Lung microvascular endothelial cell (primary cell): ENCODE measurements at regions not wholly inside any gene's neighbourhood (a gene's known extent, or its start where the extent isn't known, plus 50 kb on each side); places are given as distances from the start of the nearest gene placed in this dataset.

Experiments used
- DNase-seq, 2 donors: peaks; one replicate each; pipeline versions ENCODE4 v3.0.0 to v3.0.0-alpha.2; 2010; ENCODE audit warnings: low read depth in 2 of 2

DNA sequence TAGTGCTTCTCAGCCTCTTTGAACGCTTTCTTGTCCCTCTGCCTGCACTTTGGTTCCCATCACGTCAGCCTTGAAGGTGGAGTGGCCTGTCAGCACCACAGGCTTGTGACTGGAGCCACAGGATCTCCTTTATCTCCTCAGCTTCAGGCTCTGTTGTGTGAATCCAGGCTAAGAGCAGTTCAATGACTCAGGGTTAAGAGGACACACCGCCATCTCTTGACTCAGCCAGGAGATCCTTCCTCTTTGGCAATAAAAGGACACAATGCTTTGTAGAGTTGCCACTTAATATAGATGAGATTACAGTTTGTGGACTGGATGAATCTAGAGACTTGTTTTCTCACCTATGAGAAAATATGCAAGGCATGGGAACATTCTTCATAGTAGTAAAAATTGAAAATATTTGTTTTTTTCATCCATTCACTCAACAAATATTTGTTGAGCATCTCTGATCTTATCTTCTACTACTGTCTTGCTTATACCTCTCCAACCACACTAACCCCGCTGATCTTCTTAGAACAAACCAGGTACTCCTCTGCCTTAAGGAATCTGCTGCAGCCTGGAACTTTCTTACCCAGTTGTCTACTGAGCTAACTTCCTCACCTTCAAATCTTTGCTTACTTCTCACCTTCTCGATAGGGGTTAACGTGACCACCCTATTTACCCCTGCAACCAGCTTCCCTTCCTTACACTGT, 62.3 kb downstream of the UCHL1 start:
- peak; percentile 37 to 60 for DNase-seq

- DNase-seq, result peak in 1 of 2 donors; percentile 56
Observed at GRCh38 chr4:41319553-41319952, 62.8 kb downstream of the UCHL1 start.

GRCh38 chr4:41320278-41320677, 63.5 kb downstream of the UCHL1 start:
- DNase-seq, result no peak

DNA sequence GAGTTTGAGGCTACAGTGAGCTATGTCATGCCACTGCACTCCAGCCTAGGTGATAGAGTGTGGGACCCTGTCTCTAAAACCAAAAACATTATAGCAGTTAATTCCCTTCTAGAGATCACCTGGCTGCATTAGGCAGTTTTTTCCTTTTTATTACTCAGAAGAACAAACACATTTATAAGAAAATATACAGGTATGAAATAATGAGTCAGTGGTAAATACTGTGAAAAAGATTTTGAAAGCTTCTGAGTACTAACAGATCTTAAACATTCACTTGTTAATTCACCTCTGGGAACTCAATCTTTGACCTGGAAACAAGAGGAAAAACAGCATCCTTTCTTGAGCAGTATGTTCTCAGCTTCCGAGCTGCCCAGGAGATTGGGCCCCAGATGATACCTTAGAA, 64.1 kb downstream of the UCHL1 start:
- DNase-seq, result no peak

GRCh38 chr4:41321216-41321945, 64.7 kb downstream of the UCHL1 start:
- no peak for DNase-seq

- no peak for DNase-seq
Observed at GRCh38 chr4:41322617-41323016, 65.9 kb downstream of the UCHL1 start.

- DNase-seq, result no peak
Observed at GRCh38 chr4:41323179-41323578, 66.5 kb downstream of the UCHL1 start.

DNA sequence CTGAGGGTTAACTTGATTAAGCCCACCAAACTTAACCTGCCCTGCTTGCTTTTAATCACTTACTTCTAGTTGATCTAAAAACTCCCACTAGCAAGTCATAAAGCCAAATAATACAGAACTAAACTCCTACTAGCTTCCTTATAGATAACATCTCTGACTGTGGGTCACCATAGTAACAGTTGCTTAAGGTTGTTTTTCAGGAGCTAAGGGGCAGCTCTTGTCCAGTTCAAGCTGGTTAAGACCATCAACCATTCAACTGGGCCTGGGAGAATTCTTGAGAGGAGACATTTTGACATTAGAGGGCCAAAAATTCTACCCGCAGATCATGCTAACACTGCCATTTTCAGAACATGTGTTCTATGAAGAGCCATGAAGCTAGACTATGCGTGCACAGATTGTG, 67.0 kb downstream of the UCHL1 start:
- peak in 1 of 2 donors; percentile 48 for DNase-seq

DNA sequence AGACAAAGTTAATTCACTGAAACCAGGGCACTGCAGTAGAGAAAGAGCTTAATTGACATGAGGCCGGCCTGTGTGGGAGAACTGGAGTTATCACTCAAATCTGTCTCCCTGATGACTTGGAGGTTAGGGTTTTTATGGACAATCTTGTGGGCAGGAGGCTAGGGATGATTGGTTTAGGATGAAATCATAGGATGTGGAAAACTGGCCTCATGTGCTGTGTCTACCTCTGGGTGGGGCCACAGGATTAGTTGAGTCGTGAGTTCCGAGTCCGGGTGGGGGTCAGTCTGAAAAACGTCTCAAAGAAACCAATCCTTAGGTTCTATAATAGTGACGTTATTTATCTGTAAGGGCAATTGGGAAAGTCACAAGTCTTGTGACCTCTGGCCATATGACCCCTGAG, 68.1 kb downstream of the UCHL1 start:
- no peak for DNase-seq

DNA sequence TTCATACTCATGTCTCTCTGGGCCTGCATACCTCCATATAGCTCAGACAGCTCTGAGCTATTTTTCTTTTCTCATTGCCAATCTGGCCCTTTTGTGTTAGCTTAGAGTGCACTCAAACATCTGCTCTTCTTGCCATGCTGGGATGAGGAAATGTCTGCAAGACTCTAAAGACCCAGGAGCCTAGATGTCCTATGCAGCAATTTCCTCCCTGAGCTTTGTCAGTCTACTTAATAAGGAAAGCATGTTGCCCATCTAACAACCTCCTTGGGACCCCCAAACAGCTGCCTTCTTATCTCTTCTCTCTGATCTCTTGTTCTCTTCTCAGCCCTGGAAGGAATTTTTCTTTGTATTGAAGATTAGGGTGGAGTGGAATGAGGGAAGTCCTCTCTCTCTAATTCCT, 69.2 kb downstream of the UCHL1 start:
- no peak for DNase-seq

DNA sequence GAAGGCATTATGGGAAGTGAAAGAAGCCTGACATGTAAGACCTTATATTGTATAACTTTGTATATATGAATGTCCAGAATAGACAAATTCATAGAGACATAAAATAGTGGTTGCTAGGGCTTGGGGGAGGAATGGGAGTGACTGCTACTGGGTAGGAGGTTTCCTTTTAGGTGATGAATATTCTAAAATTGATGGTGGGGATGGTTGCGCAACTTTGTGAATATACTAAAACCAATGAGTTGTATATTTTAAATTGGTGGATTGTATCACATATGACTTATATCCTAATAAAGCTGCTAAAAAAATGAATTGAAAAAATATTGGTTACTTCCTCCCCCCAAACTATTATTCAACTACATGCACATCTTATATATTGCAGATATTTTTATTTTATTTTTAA, 70.0 kb downstream of the UCHL1 start:
- no peak for DNase-seq

- DNase-seq, result no peak
Observed at GRCh38 chr4:41327770-41328169, 71.0 kb downstream of the UCHL1 start.

GRCh38 chr4:41329361-41329760, 72.6 kb downstream of the UCHL1 start:
- DNase-seq, result peak; percentile 51 to 89

- DNase-seq, result no peak
Observed at GRCh38 chr4:41331224-41331623, 74.5 kb downstream of the UCHL1 start.

DNA sequence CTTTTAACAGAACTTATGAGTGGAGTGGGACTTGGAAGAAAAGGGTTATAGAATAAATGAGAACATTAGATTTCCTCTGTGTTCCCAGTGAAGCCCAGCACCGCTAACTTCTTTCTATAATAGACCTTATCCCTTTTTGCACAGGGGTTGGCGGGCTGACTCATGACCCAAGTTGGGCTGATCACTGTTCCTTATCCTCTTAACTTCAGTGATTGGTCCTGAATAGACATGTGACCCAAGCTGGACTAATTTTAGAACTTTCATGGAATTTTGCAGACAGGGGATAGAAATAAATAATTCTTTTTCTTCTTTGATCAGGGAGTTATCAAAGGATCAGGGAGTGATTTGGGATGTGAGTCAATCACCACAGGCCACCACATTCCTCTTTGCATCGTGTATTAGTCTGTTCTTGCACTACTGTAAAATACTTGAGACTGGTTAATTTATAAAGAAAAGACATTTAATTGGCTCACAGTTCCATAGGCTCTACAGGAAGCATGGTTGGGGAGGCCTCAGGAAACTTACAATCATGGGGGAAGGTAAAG, 75.9 kb downstream of the UCHL1 start:
- no peak for DNase-seq

GRCh38 chr4:41334182-41334581, 77.5 kb downstream of the UCHL1 start:
- no peak for DNase-seq

DNA sequence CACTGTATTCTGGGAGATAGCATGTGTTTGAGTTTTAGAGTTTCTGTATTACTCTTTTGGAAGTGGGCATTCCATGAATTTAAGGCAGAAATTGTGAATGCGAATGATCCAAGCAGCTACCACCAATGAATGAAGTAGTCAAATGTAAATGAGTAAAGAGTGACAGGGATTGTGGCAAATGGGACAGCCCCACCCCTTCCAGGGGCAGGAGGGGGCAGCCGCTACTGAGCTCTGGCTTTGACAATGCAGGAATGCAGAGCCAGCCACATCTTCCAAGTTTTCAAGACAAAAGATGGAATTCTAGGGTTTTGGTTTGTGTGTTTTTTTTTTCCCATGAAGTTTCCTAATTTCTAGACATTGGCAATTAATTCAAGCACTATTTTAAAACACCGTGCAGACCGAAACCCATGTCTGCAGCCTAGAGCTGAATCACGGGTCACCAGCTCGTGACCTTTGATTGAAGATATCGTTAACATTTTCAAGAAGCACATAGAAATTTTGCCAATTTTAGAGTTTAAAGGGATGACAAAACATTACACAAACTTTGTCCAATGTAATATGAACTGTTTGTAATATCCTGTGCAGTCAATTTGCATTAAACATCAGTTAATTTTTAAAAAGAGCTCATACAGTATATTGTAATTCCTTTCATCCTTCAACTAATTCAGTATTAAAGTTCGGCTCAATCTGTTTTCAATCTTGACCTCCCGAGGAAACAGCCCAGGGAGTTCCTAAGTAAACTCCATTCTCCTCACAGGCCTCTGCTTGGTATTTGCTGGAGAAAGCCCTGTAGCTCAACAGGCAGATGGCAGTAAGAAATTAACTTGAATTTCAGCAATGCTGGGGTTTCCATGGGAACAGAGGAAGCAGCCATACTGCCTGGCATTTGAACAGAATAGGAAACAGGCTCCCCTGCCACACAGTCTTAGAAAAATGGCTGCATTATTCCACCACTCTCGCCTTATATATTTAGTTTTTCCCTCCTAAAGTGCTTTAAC, 83.4 kb downstream of the UCHL1 start:
- DNase-seq, result peak; percentile 47 to 80

- DNase-seq, result peak in 1 of 2 donors; percentile 71
Observed at GRCh38 chr4:41346306-41347061, 89.8 kb downstream of the UCHL1 start.

DNA sequence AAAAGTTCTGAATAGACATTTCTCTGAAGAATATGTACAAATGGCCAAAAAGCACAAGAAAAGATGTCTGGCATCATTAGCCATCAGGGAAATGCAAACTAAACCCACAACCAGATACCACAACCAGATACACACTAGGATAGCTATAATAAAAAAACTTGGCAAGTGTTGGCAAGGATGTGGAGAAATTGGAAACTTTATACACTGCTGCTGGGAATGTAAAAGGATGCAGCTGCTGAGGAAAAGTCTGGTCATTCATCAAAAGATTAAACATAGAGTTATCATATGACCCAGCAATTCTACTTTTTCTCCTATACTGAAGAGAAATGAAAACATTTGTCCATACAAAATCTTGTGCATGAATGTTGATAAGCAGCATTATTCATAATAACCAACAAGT, 92.3 kb downstream of the UCHL1 start:
- DNase-seq, result peak; percentile 43 to 84

- peak in 1 of 2 donors; percentile 44 for DNase-seq
Observed at GRCh38 chr4:41358647-41359421, 102.1 kb downstream of the UCHL1 start.
